GM12878 (cell line): ENCODE measurements at regions not wholly inside any gene's neighbourhood (a gene's known extent, or its start where the extent isn't known, plus 50 kb on each side); places are given as distances from the start of the nearest gene placed in this dataset.

Experiments
- CHD2 ChIP-seq: IDR thresholded peaks from 2 replicates; pipeline ENCODE4 v1.6.1; 2011; ENCODE audit warnings: low read depth, low read length, improper control_type of control experiment, borderline replicate concordance
- EZH2 ChIP-seq: IDR thresholded peaks from 2 replicates; pipeline ENCODE4 v1.6.1; 2012; ENCODE audit warnings: low read depth, mild to moderate bottlenecking, control low read depth, inconsistent platforms, low read length, borderline replicate concordance; ENCODE audit not compliant: control insufficient read depth
- MTA3 ChIP-seq: IDR thresholded peaks from 2 replicates; pipeline ENCODE4 v1.6.1; 2012; ENCODE audit warnings: low read length, inconsistent platforms, borderline replicate concordance
- RCOR1 ChIP-seq: conservative IDR thresholded peaks from 2 replicates; pipeline ENCODE4 v1.6.1; 2012; ENCODE audit warnings: low read depth, low read length, improper control_type of control experiment
- TF ChIP-seq, protein P1 (sequence below): IDR thresholded peaks from 2 replicates; pipeline ENCODE4 v1.6.1; 2011; ENCODE audit warnings: low read depth, mild to moderate bottlenecking, low read length, moderate library complexity, borderline replicate concordance; ENCODE audit errors: extremely low read depth
- TF ChIP-seq, protein P2 (sequence below): IDR thresholded peaks from 2 replicates; pipeline ENCODE4 v1.6.1; 2011; ENCODE audit warnings: low read depth, low read length, improper control_type of control experiment, borderline replicate concordance
- TF ChIP-seq, protein P3 (sequence below), 3 experiments: IDR thresholded peaks in 2 of 3; conservative IDR thresholded peaks in 1 of 3; 2 replicates each; pipeline ENCODE4 v1.5.1; 2011; ENCODE audit warnings: low read depth in 3 of 3, low read length in 3 of 3, mild to moderate bottlenecking in 3 of 3, control low read depth in 2 of 3, moderate library complexity in 2 of 3, inconsistent platforms in 1 of 3, mixed read lengths in 1 of 3; ENCODE audit not compliant: control insufficient read depth in 2 of 3, insufficient read depth in 1 of 3; ENCODE audit errors: extremely low read depth in 1 of 3
- TF ChIP-seq, protein P4 (sequence below): IDR thresholded peaks from 2 replicates; pipeline ENCODE4 v1.6.1; 2011; ENCODE audit warnings: borderline replicate concordance, low read depth, mild to moderate bottlenecking, moderate library complexity, low read length; ENCODE audit not compliant: insufficient read depth, poor library complexity, severe bottlenecking

DNA sequence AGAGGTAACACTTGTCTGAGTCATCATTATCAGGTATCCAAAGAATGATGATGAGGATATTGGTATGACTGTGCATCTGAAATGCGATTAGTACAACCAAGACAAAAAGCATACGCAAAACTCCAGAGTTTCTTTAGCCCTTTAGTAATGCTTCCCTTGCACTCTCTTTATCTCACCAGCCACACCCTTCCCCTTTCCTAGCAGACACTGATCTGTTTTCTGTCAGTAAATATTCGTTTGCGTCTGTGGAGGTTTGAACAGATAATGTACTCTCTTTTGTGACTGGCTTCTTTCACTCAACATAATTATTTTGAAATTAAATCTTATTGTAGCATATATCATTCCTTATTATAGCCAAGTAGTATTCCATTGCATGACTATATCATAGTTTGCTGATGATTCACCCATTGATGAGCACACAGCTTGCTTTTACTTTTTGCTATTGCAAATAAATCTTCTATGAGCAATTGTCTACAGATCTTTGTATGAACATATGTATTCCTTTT lies 775.7 kb downstream of the SLC6A15 start:
- TF ChIP-seq EZH2 (no peak), RCOR1 (no peak), MTA3 (no peak), CHD2 (no peak)
- TF ChIP-seq, protein P1, sequence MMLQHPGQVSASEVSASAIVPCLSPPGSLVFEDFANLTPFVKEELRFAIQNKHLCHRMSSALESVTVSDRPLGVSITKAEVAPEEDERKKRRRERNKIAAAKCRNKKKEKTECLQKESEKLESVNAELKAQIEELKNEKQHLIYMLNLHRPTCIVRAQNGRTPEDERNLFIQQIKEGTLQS = no peak
- TF ChIP-seq, protein P2, sequence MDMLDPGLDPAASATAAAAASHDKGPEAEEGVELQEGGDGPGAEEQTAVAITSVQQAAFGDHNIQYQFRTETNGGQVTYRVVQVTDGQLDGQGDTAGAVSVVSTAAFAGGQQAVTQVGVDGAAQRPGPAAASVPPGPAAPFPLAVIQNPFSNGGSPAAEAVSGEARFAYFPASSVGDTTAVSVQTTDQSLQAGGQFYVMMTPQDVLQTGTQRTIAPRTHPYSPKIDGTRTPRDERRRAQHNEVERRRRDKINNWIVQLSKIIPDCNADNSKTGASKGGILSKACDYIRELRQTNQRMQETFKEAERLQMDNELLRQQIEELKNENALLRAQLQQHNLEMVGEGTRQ = no peak
- TF ChIP-seq, protein P3, sequence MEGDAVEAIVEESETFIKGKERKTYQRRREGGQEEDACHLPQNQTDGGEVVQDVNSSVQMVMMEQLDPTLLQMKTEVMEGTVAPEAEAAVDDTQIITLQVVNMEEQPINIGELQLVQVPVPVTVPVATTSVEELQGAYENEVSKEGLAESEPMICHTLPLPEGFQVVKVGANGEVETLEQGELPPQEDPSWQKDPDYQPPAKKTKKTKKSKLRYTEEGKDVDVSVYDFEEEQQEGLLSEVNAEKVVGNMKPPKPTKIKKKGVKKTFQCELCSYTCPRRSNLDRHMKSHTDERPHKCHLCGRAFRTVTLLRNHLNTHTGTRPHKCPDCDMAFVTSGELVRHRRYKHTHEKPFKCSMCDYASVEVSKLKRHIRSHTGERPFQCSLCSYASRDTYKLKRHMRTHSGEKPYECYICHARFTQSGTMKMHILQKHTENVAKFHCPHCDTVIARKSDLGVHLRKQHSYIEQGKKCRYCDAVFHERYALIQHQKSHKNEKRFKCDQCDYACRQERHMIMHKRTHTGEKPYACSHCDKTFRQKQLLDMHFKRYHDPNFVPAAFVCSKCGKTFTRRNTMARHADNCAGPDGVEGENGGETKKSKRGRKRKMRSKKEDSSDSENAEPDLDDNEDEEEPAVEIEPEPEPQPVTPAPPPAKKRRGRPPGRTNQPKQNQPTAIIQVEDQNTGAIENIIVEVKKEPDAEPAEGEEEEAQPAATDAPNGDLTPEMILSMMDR (IDR thresholded peaks at IDR 0.05 in 2 of 3, conservative IDR thresholded peaks at IDR 0.05 in 1 of 3; ENCODE audit: control insufficient read depth in 2 of 3, extremely low read depth in 1 of 3, insufficient read depth in 1 of 3, low read depth in 3 of 3, low read length in 3 of 3) = no peak
- TF ChIP-seq, protein P4, sequence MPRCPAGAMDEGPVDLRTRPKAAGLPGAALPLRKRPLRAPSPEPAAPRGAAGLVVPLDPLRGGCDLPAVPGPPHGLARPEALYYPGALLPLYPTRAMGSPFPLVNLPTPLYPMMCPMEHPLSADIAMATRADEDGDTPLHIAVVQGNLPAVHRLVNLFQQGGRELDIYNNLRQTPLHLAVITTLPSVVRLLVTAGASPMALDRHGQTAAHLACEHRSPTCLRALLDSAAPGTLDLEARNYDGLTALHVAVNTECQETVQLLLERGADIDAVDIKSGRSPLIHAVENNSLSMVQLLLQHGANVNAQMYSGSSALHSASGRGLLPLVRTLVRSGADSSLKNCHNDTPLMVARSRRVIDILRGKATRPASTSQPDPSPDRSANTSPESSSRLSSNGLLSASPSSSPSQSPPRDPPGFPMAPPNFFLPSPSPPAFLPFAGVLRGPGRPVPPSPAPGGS = no peak
